PC-9 (cell line): ENCODE measurements at regions not wholly inside any gene's neighbourhood (a gene's known extent, or its start where the extent isn't known, plus 50 kb on each side); places are given as distances from the start of the nearest gene placed in this dataset.

ENCODE experiments used
- CTCF ChIP-seq: fragments of 200-600 bp; sonication (generic); conservative IDR thresholded peaks from 2 replicates; pipeline ENCODE4 v1.6.1; 2017; ENCODE audit warnings: mixed run types, antibody characterized with exemption, mild to moderate bottlenecking, moderate library complexity
- EZH2 ChIP-seq: fragments of 200-600 bp; sonication (generic); IDR thresholded peaks from 2 replicates; pipeline ENCODE4 v1.8.0; 2017; ENCODE audit warnings: antibody characterized with exemption, low read depth

DNA sequence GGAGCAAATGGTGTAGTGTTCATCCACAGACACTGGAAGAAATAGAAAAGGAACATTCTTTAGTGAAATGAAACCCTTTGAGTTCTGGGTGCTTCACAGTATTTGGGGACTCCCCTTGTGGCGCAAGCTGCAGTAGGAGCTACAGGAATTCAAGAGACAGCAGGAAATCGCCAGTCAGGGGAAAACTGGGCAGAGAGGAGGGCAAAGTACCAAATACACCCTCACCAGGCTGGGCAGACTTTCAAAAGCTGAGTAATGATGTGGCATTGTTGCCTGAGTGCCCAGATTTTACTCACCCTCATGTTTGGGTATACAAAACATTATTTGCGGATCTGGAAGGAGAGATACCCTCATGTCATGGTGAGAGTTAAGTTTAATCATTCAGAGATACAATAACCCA is 97.9 kb downstream of the SOD2 start:
- no peak for TF ChIP-seq CTCF
- no peak for TF ChIP-seq EZH2
